NT2/D1 (cell line): ENCODE measurements at regions not wholly inside any gene's neighbourhood (a gene's known extent, or its start where the extent isn't known, plus 50 kb on each side); places are given as distances from the start of the nearest gene placed in this dataset.

ENCODE experiments used
- DNase-seq: peaks from one replicate; pipeline ENCODE4 v3.0.0-alpha.2; 2011; ENCODE audit warnings: low read depth, low spot score
- H3K27me3 ChIP-seq: 2 replicates; pipeline ENCODE4 v1.6.0; 2011; ENCODE audit warnings: mild to moderate bottlenecking; ENCODE audit not compliant: insufficient read length, insufficient read depth
- H3K36me3 ChIP-seq: 2 replicates; pipeline ENCODE4 v1.6.1; 2011; ENCODE audit warnings: mild to moderate bottlenecking, low read length, mixed read lengths; ENCODE audit not compliant: insufficient read depth, insufficient read length
- H3K4me1 ChIP-seq: 2 replicates; pipeline ENCODE4 v1.5.1; 2011; ENCODE audit not compliant: insufficient read depth, insufficient read length
- H3K4me3 ChIP-seq: 2 replicates; pipeline ENCODE4 v1.5.1; 2011; ENCODE audit warnings: low read depth; ENCODE audit not compliant: insufficient read length
- H3K9ac ChIP-seq: 2 replicates; pipeline ENCODE4 v1.6.0; 2011; ENCODE audit warnings: low read depth; ENCODE audit not compliant: insufficient read length
- H3K9me3 ChIP-seq: 2 replicates; pipeline ENCODE4 v1.5.1; 2011; ENCODE audit warnings: mild to moderate bottlenecking, low read length; ENCODE audit not compliant: insufficient read depth
- SUZ12 ChIP-seq: IDR thresholded peaks from 2 replicates; pipeline ENCODE4 v1.6.1; 2011; ENCODE audit not compliant: insufficient read length, insufficient read depth; ENCODE audit errors: extremely low read depth
- YY1 ChIP-seq: IDR thresholded peaks from 2 replicates; pipeline ENCODE4 v1.6.1; 2011; ENCODE audit not compliant: insufficient read length, insufficient read depth
- ZNF274 ChIP-seq: IDR thresholded peaks from 2 replicates; pipeline ENCODE4 v1.6.1; 2011; ENCODE audit warnings: mild to moderate bottlenecking, low read depth, low read length

DNA sequence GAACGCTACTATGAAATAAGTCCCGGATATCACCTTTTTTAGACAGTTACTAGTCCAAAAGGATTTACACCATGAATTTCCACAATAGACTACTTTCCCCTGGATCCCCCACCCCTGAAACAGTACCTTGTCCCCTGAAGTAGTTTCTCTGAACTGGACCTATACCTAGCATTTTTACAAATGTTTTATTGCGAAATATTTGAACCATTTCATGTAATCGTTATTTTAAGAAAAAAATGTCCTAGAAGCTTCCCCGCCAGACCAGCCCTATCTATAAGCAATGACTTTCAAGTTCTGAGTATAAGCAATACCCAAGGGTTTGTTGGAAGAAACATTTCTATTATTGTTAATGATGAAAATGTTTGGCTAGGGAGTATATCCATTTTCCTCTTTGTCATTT lies 517.8 kb upstream of the IGFBP7 start:
- Histone ChIP-seq H3K27me3 (no peaks in the 10 kb centered on the region), H3K4me3 (no peak overlapping the region), H3K9ac (no peak overlapping the region), H3K9me3 (peaks cover 14% of the 10 kb centered on the region; the same call in 1 of the 2 replicates), H3K4me1 (no peaks in the 10 kb centered on the region), H3K36me3 (no peaks in the 10 kb centered on the region)
- TF ChIP-seq SUZ12 (no peak), ZNF274 (no peak), YY1 (no peak)
- DNase-seq: no peak

DNA sequence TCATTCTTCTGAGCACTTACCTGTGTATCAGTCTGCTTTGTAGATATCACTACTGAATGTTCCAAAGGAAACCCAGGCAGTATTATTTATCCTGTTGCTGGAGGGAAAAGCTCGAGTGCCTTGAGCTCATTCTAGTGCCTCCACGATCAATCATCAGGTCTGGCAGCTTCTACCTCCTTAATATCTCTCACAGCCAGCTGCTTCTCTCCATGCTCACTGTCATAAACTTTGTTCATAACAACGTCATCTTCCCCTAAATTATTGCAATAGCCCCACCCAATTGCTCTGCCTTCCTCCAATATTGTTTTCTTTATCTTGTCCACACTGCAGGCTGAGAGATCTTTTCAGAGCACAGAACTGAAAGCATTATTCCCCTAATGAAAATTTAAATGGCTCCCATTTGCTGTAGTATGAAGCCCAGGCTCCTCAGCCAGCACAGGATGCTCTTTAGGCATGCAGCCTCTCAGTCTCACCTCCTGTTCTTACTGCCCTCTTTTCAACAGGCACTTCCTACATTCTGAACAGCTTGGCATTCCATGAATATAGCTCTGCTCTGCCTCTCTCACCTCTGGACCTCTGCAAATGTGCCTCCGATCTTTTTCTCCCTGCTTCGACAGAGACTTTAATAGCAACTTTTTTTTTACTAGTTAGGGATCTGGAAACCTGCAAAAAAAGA lies 504.2 kb upstream of the IGFBP7 start:
- no peak for DNase-seq
- H3K27me3 ChIP-seq: no peaks in the 10 kb centered on the region
- no peak overlapping the region for H3K4me3 ChIP-seq
- H3K9me3 ChIP-seq: no peaks in the 10 kb centered on the region
- H3K36me3 ChIP-seq: no peaks in the 10 kb centered on the region
- TF ChIP-seq ZNF274 (no peak), SUZ12 (no peak), YY1 (no peak)
- H3K4me1 ChIP-seq: no peaks in the 10 kb centered on the region
- no peak overlapping the region for H3K9ac ChIP-seq

- Histone ChIP-seq H3K4me3 (no peak overlapping the region), H3K9me3 (no peaks in the 10 kb centered on the region), H3K36me3 (no peaks in the 10 kb centered on the region), H3K27me3 (no peaks in the 10 kb centered on the region), H3K4me1 (no peaks in the 10 kb centered on the region), H3K9ac (no peak overlapping the region)
- DNase-seq: no peak
- no peak for TF ChIP-seq YY1
- TF ChIP-seq ZNF274: no peak
- TF ChIP-seq SUZ12: no peak
These were observed 502.1 kb upstream of the IGFBP7 start for GRCh38 chr4:57612279-57612678.

GRCh38 chr4:57607566-57608180 lies 497.5 kb upstream of the IGFBP7 start:
- TF ChIP-seq ZNF274: no peak
- no peak for TF ChIP-seq YY1
- no peak for TF ChIP-seq SUZ12
- Histone ChIP-seq H3K27me3 (no peaks in the 10 kb centered on the region), H3K9ac (no peak overlapping the region), H3K9me3 (no peaks in the 10 kb centered on the region), H3K4me1 (no peaks in the 10 kb centered on the region), H3K4me3 (no peak overlapping the region), H3K36me3 (no peaks in the 10 kb centered on the region)
- DNase-seq: no peak

GRCh38 chr4:57605376-57605775 lies 495.2 kb upstream of the IGFBP7 start:
- TF ChIP-seq YY1: no peak
- no peak for TF ChIP-seq SUZ12
- no peak overlapping the region for H3K9ac ChIP-seq
- no peak overlapping the region for H3K4me3 ChIP-seq
- no peaks in the 10 kb centered on the region for H3K9me3 ChIP-seq
- H3K27me3 ChIP-seq: no peaks in the 10 kb centered on the region
- no peaks in the 10 kb centered on the region for H3K36me3 ChIP-seq
- no peaks in the 10 kb centered on the region for H3K4me1 ChIP-seq
- no peak for DNase-seq

GRCh38 chr4:57602141-57602540 lies 492.0 kb upstream of the IGFBP7 start:
- no peak for DNase-seq
- no peak for TF ChIP-seq SUZ12
- TF ChIP-seq ZNF274: no peak
- no peak for TF ChIP-seq YY1
- Histone ChIP-seq H3K36me3 (no peaks in the 10 kb centered on the region), H3K4me1 (no peaks in the 10 kb centered on the region), H3K27me3 (no peaks in the 10 kb centered on the region), H3K4me3 (no peak overlapping the region), H3K9ac (no peak overlapping the region), H3K9me3 (no peaks in the 10 kb centered on the region)

- Histone ChIP-seq H3K9ac (no peak overlapping the region), H3K27me3 (no peaks in the 10 kb centered on the region), H3K4me1 (no peaks in the 10 kb centered on the region), H3K4me3 (no peak overlapping the region), H3K9me3 (no peaks in the 10 kb centered on the region), H3K36me3 (no peaks in the 10 kb centered on the region)
- no peak for DNase-seq
- TF ChIP-seq SUZ12: no peak
- no peak for TF ChIP-seq YY1
- no peak for TF ChIP-seq ZNF274
These were observed 480.9 kb upstream of the IGFBP7 start for GRCh38 chr4:57591073-57591472.
